ENCODE measurements at regions not wholly inside any gene's neighbourhood (a gene's known extent, or its start where the extent isn't known, plus 50 kb on each side); places are given as distances from the start of the nearest gene placed in this dataset.
"Not testable (repeated sequence)": the region's sequence is repeated elsewhere in the genome, so short reads cannot be mapped to it uniquely, and the experiment has no call there.

DNA sequence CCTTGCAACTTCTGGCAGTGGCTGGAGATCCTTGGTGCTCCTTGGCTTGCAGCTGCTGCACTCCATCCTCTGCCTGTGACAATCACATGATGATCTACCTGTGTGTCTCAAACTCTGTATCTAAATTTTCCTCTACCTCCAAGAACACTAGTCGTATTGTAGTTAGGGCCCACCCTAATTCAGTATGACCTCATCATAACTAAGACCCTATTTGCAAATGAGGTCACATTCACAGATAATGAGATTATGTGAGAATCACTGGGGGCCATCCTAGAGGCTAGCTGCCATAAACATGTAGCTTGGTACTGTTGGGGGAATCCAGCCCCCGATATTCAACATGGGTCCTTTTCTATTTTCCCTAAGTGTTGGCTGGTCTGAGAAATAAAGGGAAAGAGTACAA lies 183.0 kb upstream of the SMLR1 start:
- ATAC-seq (no peak), DNase-seq (no peak)
- intact Hi-C loops (cut with micrococcal nuclease): no loop called here

DNA sequence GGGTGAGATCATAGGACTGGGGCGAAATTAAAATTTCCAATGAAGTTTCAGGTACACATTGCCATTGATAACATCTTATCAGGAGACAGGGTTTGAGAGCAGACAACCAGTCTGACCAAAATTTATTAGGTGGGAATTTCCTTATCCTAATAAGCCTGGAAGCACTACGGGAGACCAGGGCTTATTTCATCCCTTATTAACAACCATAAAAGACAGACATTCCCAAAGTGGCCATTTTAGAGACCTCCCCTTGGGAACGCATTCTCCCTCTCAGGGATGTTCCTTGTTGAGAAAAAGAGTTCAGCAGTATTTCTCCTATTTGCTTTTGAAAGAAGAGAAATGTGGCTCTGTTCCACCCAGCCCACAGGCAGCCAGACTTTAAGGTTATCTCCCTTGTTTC lies 182.4 kb upstream of the SMLR1 start:
- intact Hi-C loops (cut with micrococcal nuclease); DNase-seq; ATAC-seq: not testable (repeated sequence)

DNA sequence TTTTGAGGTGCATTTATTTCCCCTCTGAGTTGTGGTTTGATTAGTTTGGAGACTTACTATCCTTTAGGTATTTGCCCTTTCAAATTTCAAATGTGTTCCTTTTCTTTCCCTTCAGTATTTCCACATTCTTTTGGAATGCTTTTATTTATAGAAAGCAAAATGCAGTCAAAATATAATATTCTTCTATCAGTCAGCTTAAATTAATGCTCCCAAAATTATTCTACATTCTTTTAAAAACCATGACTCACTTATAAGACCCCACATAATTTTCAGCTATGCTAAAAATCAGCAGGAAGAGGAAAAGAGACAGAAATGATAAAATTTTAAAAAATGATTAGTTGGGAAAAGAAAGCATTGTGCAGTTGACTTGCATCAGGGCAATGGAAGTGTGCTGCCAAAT lies 180.0 kb upstream of the SMLR1 start:
- intact Hi-C loops (cut with micrococcal nuclease): no loop called here
- DNase-seq: no peak
- no peak for ATAC-seq

DNA sequence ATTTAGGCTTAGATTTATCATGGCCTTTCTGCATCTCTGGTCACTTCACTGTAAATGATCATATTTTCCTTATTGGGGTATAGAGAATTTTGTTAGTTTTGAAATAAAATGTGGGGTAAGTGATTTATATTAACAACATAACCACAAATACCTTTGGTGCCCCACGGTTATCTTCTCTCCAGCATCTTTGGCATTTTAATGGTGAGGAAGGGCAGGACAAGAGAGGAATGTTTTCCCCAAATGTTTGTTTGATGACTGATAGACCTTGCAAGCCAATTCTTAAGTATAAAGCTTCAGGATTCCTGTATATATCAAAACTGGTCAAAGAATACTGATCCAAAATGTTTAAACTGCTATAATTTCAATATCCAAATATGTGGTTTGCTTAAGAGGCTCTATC lies 171.6 kb upstream of the SMLR1 start:
- DNase-seq (no peak), ATAC-seq (no peak)
- intact Hi-C loops (cut with micrococcal nuclease): no loop called here

DNA sequence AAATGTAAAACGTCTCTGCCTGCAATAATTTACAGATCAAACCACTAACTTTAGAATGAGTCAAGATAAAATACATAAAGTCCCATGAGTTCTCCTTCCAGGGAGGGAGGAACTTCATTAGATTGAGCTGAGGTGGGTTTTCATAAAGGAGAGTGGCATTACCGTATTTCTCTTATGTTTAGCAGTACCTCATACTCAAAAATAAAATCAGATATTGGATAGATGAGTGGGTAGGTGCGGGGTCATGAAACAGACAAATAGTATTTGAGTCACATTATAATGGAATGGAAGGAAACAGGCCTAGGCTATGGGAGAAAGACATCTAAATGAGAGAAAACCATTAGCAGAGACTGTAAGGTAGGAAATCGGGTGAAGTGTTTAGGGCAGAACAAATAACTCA lies 166.1 kb upstream of the SMLR1 start:
- intact Hi-C loops (cut with micrococcal nuclease): no loop called here
- DNase-seq (no peak), ATAC-seq (no peak)

DNA sequence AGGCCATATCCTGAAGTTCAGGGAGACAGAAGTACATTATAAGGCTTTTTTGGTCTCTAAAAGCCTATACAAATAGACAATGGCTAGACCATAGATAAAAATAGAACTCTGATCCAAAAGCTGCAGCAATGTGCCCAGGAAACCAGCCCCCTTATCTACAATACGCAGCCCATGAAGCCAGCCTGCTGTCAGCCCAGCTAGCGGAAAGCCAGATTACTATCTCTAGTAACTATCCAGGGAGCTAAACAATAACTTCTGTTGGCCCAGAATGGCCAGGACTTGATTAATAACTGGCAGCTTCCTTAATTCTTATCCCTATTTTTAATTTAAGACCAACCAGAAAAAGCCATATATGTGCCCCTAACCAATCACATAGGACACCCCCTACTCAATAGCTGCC lies 160.4 kb upstream of the SMLR1 start:
- intact Hi-C loops (cut with micrococcal nuclease): no loop called here

DNA sequence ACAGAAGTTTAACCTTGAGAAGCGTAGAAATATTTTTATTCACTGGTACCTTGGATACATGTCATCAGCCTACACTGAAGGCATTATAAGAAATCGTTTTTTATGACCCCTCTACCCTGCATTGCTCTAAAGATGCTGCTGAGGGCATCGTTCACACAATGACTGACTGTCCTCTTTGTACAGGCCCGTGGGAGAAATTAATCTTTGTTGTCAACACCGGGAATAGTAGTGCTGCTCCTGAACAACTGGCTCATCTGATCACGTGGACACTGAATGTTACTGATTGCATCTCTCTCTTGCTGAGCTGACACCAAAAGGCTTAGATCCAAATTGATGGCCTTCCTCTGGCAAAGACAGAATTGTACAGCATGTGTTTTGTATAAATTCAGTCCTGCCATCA lies 157.1 kb upstream of the SMLR1 start:
- ATAC-seq (no peak), DNase-seq (no peak)
- intact Hi-C loops (cut with micrococcal nuclease): no loop called here

More for the DNA sequence above, 160.4 kb upstream of the SMLR1 start:
- ATAC-seq: no peak
- DNase-seq: no peak

DNA sequence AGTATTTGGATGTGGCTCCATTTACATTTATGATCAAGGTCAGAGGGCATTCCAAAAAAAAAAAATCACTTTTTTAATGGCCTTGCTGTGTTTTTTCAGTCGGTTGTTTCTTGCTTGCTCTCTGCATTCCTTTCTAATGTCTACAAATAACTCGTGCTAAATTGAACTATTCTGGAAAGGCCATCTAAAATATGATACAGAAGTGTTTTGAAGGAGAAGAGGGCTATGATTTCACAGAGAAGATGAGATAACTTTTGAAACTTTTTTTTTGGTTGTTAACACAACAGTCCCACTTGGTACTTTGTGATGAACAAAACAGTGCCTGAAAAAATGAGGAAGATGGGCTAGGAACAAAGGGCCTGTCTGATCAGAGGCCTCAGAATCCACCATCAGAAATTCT lies 156.1 kb upstream of the SMLR1 start:
- ATAC-seq: no peak
- intact Hi-C loops (cut with micrococcal nuclease): no loop called here
- DNase-seq: no peak

DNA sequence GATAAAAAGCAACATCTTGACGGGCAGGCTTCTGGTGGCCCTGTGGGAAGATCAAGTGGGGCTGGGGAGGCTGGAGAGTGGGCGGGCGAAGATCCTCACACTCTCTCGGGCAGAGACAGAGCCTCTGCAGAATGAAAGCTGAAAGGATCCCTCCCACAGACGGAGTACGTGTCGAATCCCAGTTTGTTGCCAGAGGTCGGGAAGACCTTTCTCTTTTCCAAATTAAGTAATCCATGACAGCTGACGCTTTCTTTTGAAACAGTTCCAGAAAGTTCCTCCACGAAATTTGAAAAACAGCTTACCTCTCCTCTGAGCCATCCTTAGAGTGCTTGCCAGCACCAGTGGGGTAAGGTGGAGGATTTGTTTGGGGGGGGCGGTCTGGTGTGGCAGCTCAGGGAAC lies 155.6 kb upstream of the SMLR1 start:
- DNase-seq (peak; percentile 39), ATAC-seq (peak; percentile 74)
- intact Hi-C loops (cut with micrococcal nuclease): no loop called here

DNA sequence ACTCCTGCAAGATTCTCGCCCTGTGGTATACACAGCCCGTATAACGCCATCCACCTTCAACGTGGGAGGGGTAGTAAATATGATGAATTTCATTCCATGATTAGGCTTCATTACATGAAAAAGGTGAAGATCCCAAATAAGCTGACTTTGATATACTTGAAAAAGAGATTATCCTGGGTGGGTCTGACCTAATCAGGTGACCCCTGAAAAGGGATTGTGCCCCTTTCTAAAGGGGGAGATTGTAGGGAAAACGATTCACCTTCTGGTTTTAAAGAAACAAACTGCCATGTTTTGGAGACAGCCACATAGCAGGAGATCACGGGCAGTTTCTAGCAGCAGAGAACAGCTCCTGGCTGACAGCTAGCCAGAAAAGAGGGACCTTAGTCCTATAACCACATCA lies 155.1 kb upstream of the SMLR1 start:
- DNase-seq: no peak
- no peak for ATAC-seq
- intact Hi-C loops (cut with micrococcal nuclease): no loop called here

DNA sequence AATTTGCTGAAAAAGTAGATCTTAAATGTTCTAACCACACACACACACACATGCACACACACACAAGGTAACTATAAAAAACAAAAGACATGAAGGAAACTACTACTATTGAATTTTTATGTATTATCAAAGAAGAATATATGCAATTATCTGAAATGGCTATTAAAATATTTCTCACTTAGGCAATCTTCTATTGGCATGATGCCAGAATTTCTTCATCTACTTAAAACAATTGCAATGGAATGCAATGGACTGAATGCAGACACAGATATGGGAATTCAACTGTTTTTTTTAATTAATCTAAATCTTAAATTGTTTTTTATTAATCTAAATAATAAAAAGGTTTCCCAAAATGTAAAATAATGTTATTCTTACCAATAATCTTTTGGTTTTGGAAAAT lies 152.6 kb upstream of the SMLR1 start:
- no peak for ATAC-seq
- no peak for DNase-seq
- intact Hi-C loops (cut with micrococcal nuclease): no loop called here

DNA sequence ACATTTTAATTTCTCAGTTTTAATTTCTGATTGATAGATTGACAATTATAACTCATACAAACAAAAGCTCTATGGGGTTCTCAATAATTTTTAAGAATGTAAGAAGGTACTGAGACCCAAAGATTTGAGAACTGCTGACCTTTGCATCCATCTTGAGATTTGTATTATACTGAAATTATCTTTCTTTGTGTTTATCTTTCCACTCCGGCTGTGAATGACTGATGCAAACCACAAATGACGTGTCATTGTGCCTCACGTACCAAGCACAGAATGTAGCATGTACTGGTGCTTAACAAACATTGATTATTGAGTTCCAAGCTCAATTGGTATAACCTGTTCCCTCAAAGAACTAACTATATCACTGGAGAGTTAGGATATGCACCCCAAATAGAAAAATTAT lies 152.1 kb upstream of the SMLR1 start:
- intact Hi-C loops (cut with micrococcal nuclease): no loop called here
- no peak for DNase-seq
- no peak for ATAC-seq

DNA sequence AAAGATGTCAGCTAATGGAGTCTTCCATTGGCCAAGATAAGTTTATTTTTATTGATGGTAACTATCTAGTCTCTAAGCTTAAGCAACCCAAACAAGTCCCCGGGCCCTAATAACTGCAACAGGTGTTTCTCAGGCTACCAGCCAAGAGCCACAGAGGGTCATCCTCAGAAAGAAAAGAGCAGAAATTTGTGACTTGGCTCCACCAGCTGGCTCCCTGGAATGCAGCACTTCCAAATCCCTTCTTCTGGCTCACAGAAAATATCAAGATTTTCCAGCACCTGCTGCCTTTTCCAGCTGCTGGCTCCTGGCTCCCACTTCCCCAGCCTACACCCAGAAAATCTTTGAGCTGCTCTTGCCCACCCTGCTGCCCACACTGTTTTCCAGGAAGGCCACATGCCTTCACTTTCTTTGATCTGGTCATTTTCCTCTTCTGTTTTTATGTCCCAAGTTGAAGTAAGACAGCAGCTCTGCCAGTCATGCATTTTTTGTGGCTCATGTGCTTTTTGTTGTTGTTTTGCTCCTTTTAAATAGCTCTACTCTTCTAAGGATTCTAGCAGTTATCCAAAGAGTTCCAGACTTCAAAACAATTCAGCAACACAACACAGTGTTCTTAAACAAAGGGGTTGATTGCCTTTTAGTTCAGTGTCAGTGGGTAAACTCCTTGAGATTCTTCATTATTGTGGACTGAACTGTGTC lies 151.0 kb upstream of the SMLR1 start:
- ATAC-seq: no peak
- intact Hi-C loops (cut with micrococcal nuclease): no loop called here

DNA sequence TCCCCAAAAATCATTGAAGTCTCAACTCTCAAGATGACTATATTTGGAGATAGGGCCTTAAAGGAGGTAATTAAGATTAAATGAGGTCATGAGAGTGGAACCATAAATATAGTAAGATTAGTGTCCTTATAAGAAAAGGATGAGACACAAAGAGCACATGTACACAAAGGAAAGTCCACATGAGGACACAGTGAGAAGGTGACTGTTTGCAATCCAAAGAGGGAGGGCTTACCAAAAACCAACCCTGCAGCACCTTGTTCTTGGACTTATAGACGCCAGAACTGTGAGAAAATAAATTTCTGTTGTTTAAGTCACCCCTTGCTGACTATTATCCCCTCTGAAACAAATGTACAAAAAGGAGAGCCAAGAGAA lies 150.4 kb upstream of the SMLR1 start:
- intact Hi-C loops (cut with micrococcal nuclease): no loop called here
- no peak for ATAC-seq
- DNase-seq: no peak

More for the DNA sequence above, 151.0 kb upstream of the SMLR1 start:
- no peak for DNase-seq

DNA sequence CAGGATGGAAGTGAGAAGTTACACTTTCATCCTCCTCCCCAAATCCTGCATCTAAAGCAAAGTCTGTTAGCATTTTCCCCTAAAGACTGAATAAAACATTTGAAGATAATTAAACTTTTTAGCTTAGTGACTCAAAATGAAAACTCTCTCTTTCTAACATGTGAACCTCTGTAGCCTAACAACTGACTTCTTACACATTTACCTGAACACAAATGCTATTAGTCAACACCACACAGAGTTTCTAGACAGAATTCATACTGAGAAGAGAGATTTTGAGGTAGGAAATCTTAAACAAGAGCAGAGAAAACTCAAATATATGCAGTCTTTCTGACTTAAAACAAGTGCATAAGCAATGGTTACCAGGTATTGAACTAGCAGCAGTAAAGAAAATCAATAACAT lies 149.9 kb upstream of the SMLR1 start:
- DNase-seq (no peak), ATAC-seq (no peak)
- intact Hi-C loops (cut with micrococcal nuclease): no loop called here

DNA sequence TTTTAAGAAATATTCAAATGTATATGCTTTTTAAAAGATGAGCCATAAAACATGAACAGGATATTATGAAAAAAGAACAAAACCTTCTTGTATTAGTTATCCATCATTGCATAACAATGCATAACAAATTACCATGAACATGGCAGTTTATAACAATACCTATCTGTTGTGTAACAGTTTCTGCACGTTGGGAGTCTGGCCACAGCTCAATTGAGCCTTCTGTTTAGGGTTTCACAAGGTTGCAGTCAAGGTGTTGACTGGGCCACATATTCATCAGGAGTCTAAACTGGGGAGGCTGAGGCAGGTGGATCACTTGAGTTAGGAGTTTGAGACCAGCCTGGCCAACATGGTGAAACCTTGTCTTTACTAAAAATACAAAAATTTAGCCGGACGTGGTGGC lies 149.4 kb upstream of the SMLR1 start:
- intact Hi-C loops (cut with micrococcal nuclease): no loop called here
- no peak for DNase-seq
- ATAC-seq: no peak

DNA sequence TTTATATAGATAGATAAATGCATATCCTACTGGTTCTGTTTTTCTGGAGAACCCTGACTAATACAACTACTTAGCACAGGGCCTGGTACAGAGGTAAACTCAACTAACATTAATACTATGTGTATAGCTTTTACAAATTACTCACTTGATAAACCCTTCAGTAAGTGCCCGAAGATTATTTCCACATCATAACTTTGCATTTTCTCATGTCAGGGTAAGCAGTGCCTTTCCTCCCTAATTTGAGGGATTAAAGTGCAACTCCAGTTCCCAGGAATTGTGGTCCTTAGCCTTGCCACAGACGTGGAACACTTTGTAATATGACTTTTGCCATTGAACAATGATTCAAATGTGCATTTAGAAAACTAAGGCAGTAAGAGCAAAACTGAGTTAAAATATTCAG lies 147.5 kb upstream of the SMLR1 start:
- intact Hi-C loops (cut with micrococcal nuclease): no loop called here
- no peak for DNase-seq
- ATAC-seq: no peak

DNA sequence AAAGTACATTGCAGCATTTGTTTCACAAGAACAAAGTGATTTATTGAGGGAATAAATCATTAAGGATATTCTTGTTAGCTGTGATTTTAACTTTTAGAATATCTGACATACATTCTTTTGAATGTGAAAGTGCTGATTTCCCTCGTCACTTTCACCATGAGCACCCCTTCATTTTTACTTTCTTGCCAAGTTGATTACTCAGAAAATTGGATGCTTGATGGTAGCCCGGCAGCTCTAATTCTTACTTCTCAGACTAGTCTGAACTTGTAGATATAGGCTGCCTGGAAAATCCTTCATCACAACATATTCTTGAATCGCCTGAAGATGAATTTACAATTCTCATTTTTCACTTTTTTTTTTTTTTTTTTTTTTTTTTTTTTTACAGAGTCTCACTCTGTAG lies 147.1 kb upstream of the SMLR1 start:
- intact Hi-C loops (cut with micrococcal nuclease): no loop called here
- DNase-seq (no peak), ATAC-seq (no peak)

DNA sequence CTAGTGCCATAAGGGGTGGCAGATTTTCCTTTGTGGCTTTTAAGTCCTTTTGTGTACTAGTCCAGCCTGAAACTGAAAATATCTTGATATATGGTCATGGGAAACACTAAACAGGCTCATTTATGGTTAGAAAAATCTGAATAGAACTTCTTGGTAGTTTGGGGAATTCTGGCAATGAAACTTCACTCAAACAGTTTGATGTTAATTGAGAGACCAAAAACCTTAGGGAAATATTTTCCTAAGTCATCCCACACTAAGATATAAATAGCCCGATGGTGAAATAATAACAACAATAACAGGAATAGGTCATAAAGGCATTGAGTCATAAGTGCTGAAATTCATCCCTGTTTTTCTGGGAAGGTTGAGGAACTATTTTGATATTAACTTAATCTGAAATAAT lies 146.2 kb upstream of the SMLR1 start:
- ATAC-seq (peak; percentile 30), DNase-seq (no peak)
- intact Hi-C loops (cut with micrococcal nuclease): no loop called here

DNA sequence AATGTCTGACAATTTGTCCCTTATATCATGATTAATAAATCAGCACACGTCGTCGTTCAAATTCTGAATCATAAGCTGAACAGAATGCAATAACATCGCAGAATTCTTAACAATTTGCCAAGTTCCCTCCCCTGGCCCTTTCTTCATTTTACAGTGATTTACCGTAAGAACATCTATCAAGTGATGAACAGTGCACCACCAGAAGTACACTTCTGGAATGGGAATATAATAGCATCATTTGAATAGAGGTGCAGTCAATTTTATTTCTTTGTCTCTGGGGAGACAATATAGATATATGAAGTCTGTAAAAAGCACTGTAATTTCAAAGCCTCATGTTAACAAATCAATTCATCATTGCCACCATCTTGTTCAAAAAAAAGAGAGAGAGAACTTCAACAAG lies 145.1 kb upstream of the SMLR1 start:
- no peak for ATAC-seq
- intact Hi-C loops (cut with micrococcal nuclease): no loop called here
- no peak for DNase-seq

DNA sequence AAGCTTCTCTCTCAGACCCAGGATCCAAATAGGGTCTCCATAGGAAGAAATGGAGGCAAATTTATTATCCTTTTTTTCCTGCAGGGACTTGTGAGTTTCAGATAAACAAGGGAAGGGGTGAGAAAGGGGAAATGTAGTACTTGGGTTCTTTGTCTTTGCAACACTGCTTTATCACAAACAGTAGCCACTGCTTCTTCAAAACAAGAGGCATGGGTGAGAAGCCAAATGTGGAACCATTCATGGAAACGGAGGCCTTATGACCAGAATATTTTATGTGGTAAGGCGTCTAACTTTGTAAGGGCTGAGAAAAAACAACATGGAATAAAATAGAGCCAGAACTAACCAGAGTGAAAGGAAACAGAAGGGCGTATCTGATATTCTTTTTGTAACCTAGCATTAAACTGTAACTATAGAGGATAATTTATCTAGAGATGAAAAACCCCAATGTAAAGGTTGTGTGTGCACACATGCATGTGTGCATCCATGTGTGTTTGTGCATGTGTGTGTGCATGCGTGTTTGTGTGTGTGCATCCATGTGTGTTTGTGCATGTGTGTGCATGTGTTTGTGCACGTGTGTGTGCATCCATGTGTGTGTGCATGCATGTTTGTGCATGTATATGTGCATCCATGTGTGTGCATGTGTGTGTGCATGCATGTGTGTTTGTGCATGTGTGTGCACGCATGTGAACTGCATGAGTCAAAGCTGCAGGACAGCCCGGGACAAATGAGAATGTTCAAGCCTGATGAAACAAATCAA lies 143.3 kb upstream of the SMLR1 start:
- DNase-seq (no peak), ATAC-seq (no peak)
- intact Hi-C loops (cut with micrococcal nuclease): no loop called here

Measured in left ventricle myocardium superior (tissue), 1 donor.